ENCODE measurements at regions not wholly inside any gene's neighbourhood (a gene's known extent, or its start where the extent isn't known, plus 50 kb on each side); places are given as distances from the start of the nearest gene placed in this dataset.

DNA sequence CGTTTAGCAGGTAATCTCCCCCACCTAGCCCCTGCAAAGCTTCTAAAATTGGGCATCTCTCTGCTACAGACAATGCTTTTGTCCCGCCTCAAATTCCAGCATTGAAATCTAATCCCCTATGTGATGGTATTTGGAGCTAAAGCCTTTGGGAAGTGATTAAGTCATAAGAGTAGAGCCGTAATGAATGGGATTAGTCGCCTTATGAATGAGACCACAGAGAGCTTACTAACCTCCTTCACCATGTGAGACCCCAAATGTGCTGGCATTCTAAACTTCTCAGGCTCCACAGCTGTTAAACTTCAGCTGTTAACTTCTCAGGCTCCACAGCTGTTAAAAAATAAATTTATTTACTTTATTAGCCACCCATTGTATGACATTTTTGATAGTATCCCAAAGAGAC lies 374.2 kb upstream of the BCHE start:
- TF ChIP-seq CTCF (conservative IDR thresholded peaks at IDR 0.05; ENCODE audit: low read depth, low read length) (no peak), EZH2 (IDR thresholded peaks at IDR 0.05; ENCODE audit: low read length, unreplicated experiment) (no peak), EZH2phosphoT487 (IDR thresholded peaks at IDR 0.05; ENCODE audit: borderline replicate concordance, low read length) (no peak)
